ENCODE measurements at regions not wholly inside any gene's neighbourhood (a gene's known extent, or its start where the extent isn't known, plus 50 kb on each side); places are given as distances from the start of the nearest gene placed in this dataset.

DNA sequence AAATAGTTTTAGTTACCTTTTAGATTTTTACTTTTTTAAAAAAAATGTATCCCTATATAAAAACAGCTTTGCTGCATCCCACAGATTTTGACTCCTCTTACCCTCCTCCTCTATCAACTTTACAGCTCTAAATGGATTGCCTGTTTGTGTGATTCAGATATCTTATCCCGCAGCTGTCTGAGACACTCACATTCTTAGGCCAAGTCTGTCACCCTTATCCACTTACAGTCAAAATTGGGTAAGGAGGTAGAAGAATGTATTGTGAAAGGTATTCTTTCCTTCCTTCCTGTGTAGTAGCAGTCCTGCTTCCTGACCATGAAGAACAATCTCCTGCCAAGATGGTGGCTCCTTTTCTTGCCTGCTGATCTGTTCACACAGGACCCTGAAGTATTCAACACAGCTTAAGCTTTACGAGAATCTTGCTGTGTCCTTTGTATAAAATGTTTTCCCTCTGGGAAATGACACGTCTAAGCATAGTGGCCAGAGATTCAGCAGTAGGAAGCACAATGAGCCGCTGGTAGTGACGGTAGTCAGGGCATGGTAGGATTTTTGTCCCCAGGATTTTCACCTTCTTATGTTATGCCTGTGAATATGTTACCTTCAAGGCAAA is 67.7 kb upstream of the ST8SIA4 start:
- Histone ChIP-seq H3K79me2 (ENCODE audit: insufficient read depth, low read length) (no peaks in the 10 kb centered on the region), H3K4me1 (ENCODE audit: insufficient read depth, low read length) (no peaks in the 10 kb centered on the region), H3K4me2 (ENCODE audit: insufficient read depth, low read length) (no peak overlapping the region), H2AFZ (ENCODE audit: low read depth, low read length) (no peak overlapping the region), H3K9me3 (ENCODE audit: insufficient read depth, low read length, severe bottlenecking) (no peaks in the 10 kb centered on the region), H3K27me3 (ENCODE audit: insufficient read depth, low read length, poor library complexity) (no peaks in the 10 kb centered on the region), H3K4me3 (ENCODE audit: low read depth in 1 of 2, low read length in 2 of 2) (no peak overlapping the region), H3K36me3 (ENCODE audit: insufficient read depth, low read length) (no peaks in the 10 kb centered on the region), H4K20me1 (ENCODE audit: insufficient read depth, low read length) (no peaks in the 10 kb centered on the region), H3K27ac (ENCODE audit: low read length) (no peak overlapping the region), H3K9ac (ENCODE audit: low read depth, low read length) (no peak overlapping the region)
- no peak for ATAC-seq (ENCODE audit: insufficient read depth, low read depth)
- TF ChIP-seq EZH2 (IDR thresholded peaks at IDR 0.05; ENCODE audit: borderline replicate concordance, low read depth, low read length, severe bottlenecking): no peak
- TF ChIP-seq, protein P1, sequence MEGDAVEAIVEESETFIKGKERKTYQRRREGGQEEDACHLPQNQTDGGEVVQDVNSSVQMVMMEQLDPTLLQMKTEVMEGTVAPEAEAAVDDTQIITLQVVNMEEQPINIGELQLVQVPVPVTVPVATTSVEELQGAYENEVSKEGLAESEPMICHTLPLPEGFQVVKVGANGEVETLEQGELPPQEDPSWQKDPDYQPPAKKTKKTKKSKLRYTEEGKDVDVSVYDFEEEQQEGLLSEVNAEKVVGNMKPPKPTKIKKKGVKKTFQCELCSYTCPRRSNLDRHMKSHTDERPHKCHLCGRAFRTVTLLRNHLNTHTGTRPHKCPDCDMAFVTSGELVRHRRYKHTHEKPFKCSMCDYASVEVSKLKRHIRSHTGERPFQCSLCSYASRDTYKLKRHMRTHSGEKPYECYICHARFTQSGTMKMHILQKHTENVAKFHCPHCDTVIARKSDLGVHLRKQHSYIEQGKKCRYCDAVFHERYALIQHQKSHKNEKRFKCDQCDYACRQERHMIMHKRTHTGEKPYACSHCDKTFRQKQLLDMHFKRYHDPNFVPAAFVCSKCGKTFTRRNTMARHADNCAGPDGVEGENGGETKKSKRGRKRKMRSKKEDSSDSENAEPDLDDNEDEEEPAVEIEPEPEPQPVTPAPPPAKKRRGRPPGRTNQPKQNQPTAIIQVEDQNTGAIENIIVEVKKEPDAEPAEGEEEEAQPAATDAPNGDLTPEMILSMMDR (IDR thresholded peaks at IDR 0.05; ENCODE audit: borderline replicate concordance, extremely low read depth, low read length, poor library complexity, severe bottlenecking): no peak
- no peak for DNase-seq

DNA sequence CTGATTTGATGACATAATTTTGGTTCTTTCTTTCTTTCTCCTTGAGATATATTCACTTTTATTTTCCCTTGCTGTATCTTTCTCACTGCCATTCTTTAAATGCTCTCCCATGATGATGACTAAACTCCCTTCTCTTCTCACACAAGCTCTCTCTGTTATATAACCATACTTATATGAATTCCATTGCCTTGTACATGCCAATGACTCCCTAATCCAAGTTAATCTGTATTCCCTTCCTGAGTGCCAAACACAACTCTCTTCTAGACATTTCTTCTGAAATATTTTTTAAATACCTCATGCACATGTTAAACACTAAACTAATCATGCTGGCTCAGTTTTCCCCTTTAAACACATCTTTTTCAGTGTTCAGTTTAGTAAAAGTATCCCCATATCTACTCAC is 62.2 kb upstream of the ST8SIA4 start:
- Histone ChIP-seq H3K4me1 (ENCODE audit: insufficient read depth, low read length) (no peaks in the 10 kb centered on the region), H4K20me1 (ENCODE audit: insufficient read depth, low read length) (no peaks in the 10 kb centered on the region), H3K4me3 (ENCODE audit: low read depth in 1 of 2, low read length in 2 of 2) (no peak overlapping the region), H3K9ac (ENCODE audit: low read depth, low read length) (no peak overlapping the region), H3K9me3 (ENCODE audit: insufficient read depth, low read length, severe bottlenecking) (no peaks in the 10 kb centered on the region), H3K36me3 (ENCODE audit: insufficient read depth, low read length) (no peaks in the 10 kb centered on the region), H3K27ac (ENCODE audit: low read length) (no peak overlapping the region), H3K79me2 (ENCODE audit: insufficient read depth, low read length) (no peaks in the 10 kb centered on the region), H3K4me2 (ENCODE audit: insufficient read depth, low read length) (no peak overlapping the region), H3K27me3 (ENCODE audit: insufficient read depth, low read length, poor library complexity) (no peaks in the 10 kb centered on the region), H2AFZ (ENCODE audit: low read depth, low read length) (no peak overlapping the region)
- no peak for TF ChIP-seq EZH2 (IDR thresholded peaks at IDR 0.05; ENCODE audit: borderline replicate concordance, low read depth, low read length, severe bottlenecking)
- TF ChIP-seq, protein P1 (IDR thresholded peaks at IDR 0.05; ENCODE audit: borderline replicate concordance, extremely low read depth, low read length, poor library complexity, severe bottlenecking): no peak
- no peak for ATAC-seq (ENCODE audit: insufficient read depth, low read depth)
- no peak for DNase-seq

Measured in DND-41 (cell line).